ENCODE measurements at regions not wholly inside any gene's neighbourhood (a gene's known extent, or its start where the extent isn't known, plus 50 kb on each side); places are given as distances from the start of the nearest gene placed in this dataset.

DNA sequence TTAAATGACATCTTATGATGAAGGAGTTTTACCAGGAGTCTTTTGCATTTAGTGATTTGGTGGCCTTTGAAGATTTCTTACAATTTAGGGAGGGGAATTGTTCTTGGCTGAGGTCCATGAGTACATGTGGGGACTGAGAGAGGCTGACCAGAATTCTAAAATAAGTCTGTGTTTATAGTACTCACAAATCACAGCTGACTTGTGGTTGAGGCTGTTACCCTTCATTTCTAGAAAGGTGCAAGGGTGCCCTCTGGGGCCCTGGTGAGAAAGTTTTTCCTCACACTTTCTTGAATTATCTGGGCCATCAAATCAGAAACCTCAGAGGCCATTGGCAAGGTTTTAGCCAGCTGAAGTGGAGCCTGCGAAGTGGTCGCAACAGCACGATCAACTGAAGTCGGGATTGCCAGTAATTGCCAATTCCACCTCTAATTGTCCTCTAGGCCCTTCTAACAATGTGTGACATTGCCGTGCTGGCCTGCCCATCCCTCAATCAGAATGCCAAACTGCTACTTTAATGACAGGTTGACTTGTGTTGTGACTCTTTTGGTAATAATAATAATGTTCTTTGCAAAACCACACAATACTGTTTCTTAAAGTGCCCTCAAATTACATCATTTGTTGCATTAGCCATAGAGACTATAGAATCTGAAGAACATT lies 221.6 kb downstream of the OGFRL1 start:
- Histone ChIP-seq H3K4me3 (ENCODE audit: low read length) (no peak overlapping the region), H3K9ac (ENCODE audit: low read depth, low read length) (no peak overlapping the region), H3K27me3 (ENCODE audit: insufficient read depth, low read length) (no peaks in the 10 kb centered on the region), H3K36me3 (ENCODE audit: insufficient read depth, low read depth, low read length) (no peaks in the 10 kb centered on the region), H3K27ac (ENCODE audit: low read length) (no peak overlapping the region), H3K9me3 (ENCODE audit: insufficient read depth, low read depth, low read length) (no peaks in the 10 kb centered on the region), H3K4me1 (ENCODE audit: insufficient read depth, low read length) (no peaks in the 10 kb centered on the region)

GRCh38 chr6:71510856-71511255 lies 222.2 kb downstream of the OGFRL1 start:
- H3K9ac ChIP-seq (ENCODE audit: low read depth, low read length) = no peak overlapping the region
- no peaks in the 10 kb centered on the region for H3K27me3 ChIP-seq (ENCODE audit: insufficient read depth, low read length)
- no peaks in the 10 kb centered on the region for H3K36me3 ChIP-seq (ENCODE audit: insufficient read depth, low read depth, low read length)
- H3K4me3 ChIP-seq (ENCODE audit: low read length) = no peak overlapping the region
- H3K9me3 ChIP-seq (ENCODE audit: insufficient read depth, low read depth, low read length) = no peaks in the 10 kb centered on the region
- H3K4me1 ChIP-seq (ENCODE audit: insufficient read depth, low read length) = no peaks in the 10 kb centered on the region
- no peak overlapping the region for H3K27ac ChIP-seq (ENCODE audit: low read length)

GRCh38 chr6:71512256-71512655 lies 223.6 kb downstream of the OGFRL1 start:
- Histone ChIP-seq H3K36me3 (ENCODE audit: insufficient read depth, low read depth, low read length) (no peaks in the 10 kb centered on the region), H3K9ac (ENCODE audit: low read depth, low read length) (no peak overlapping the region), H3K27ac (ENCODE audit: low read length) (no peak overlapping the region), H3K9me3 (ENCODE audit: insufficient read depth, low read depth, low read length) (no peaks in the 10 kb centered on the region), H3K4me1 (ENCODE audit: insufficient read depth, low read length) (no peaks in the 10 kb centered on the region), H3K27me3 (ENCODE audit: insufficient read depth, low read length) (no peaks in the 10 kb centered on the region), H3K4me3 (ENCODE audit: low read length) (no peak overlapping the region)

GRCh38 chr6:71513036-71513435 lies 224.4 kb downstream of the OGFRL1 start:
- H3K4me1 ChIP-seq (ENCODE audit: insufficient read depth, low read length) = no peaks in the 10 kb centered on the region
- no peaks in the 10 kb centered on the region for H3K9me3 ChIP-seq (ENCODE audit: insufficient read depth, low read depth, low read length)
- no peak overlapping the region for H3K9ac ChIP-seq (ENCODE audit: low read depth, low read length)
- H3K36me3 ChIP-seq (ENCODE audit: insufficient read depth, low read depth, low read length) = no peaks in the 10 kb centered on the region
- H3K27ac ChIP-seq (ENCODE audit: low read length) = no peak overlapping the region
- no peaks in the 10 kb centered on the region for H3K27me3 ChIP-seq (ENCODE audit: insufficient read depth, low read length)
- no peak overlapping the region for H3K4me3 ChIP-seq (ENCODE audit: low read length)

DNA sequence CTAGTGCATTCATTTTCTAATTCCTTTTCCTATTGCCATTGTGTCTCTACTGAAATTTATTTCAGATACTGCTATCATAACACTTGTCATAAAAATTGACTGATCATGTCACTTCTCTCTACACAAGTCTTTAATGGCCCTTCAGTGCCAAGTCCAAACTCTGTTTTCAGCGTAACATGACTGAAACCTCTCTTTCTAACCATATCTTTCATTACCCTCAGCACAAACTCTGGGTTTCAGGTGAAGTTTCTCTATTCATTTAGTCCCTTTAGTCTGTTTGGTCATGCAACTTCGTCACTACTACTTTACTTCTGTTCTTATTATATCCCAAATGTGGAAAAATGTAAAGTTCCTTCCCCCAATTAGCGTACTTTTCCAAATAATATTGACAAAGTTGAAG lies 234.9 kb downstream of the OGFRL1 start:
- Histone ChIP-seq H3K36me3 (ENCODE audit: insufficient read depth, low read depth, low read length) (no peaks in the 10 kb centered on the region), H3K27me3 (ENCODE audit: insufficient read depth, low read length) (no peaks in the 10 kb centered on the region), H3K4me3 (ENCODE audit: low read length) (no peak overlapping the region), H3K27ac (ENCODE audit: low read length) (no peak overlapping the region), H3K9ac (ENCODE audit: low read depth, low read length) (no peak overlapping the region), H3K9me3 (ENCODE audit: insufficient read depth, low read depth, low read length) (no peaks in the 10 kb centered on the region), H3K4me1 (ENCODE audit: insufficient read depth, low read length) (no peaks in the 10 kb centered on the region)

DNA sequence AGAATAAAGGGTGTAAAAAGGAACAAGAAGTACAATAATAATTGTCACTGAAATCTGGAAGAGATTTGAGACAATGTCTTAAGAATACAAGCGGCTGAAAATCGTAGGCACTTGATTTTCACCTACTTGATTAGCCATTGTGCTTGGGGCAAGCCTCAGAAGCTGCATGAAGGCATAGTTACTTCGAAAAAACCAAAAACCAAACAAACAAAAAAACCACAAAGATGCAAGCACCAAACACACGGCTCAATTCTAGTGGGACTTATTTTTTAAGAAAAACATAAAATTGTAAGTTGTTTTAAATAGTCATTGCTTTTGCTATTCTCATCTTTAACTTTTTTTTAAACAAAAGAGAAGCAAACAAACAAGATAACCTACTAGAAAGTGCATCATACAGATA lies 235.6 kb downstream of the OGFRL1 start:
- Histone ChIP-seq H3K9ac (ENCODE audit: low read depth, low read length) (no peak overlapping the region), H3K4me3 (ENCODE audit: low read length) (no peak overlapping the region), H3K4me1 (ENCODE audit: insufficient read depth, low read length) (no peaks in the 10 kb centered on the region), H3K9me3 (ENCODE audit: insufficient read depth, low read depth, low read length) (no peaks in the 10 kb centered on the region), H3K27me3 (ENCODE audit: insufficient read depth, low read length) (no peaks in the 10 kb centered on the region), H3K36me3 (ENCODE audit: insufficient read depth, low read depth, low read length) (no peaks in the 10 kb centered on the region), H3K27ac (ENCODE audit: low read length) (no peak overlapping the region)

DNA sequence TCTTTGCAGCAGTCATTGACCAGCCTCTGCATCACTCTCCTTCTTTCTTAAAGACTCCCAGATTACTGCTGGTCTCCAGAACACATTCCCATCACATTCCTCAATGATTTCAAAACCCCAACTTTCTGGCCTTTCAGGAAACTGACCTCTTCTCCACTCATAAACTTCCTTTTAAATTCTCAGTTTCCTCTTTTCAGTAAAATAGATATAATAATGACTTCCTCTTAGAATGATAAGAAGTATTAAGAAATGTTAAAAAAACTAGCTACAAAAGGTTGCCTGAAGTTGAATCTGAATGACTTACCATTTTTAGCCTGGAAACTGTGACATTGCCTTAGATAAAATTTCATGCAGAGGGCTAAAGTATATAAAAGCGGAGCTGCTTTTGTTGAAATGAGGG lies 239.3 kb downstream of the OGFRL1 start:
- H3K9ac ChIP-seq (ENCODE audit: low read depth, low read length) = no peak overlapping the region
- no peak overlapping the region for H3K4me3 ChIP-seq (ENCODE audit: low read length)
- no peaks in the 10 kb centered on the region for H3K4me1 ChIP-seq (ENCODE audit: insufficient read depth, low read length)
- no peaks in the 10 kb centered on the region for H3K27me3 ChIP-seq (ENCODE audit: insufficient read depth, low read length)
- H3K9me3 ChIP-seq (ENCODE audit: insufficient read depth, low read depth, low read length) = no peaks in the 10 kb centered on the region
- H3K27ac ChIP-seq (ENCODE audit: low read length) = no peak overlapping the region
- H3K36me3 ChIP-seq (ENCODE audit: insufficient read depth, low read depth, low read length) = no peaks in the 10 kb centered on the region

- no peak overlapping the region for H3K27ac ChIP-seq (ENCODE audit: low read length)
- no peaks in the 10 kb centered on the region for H3K36me3 ChIP-seq (ENCODE audit: insufficient read depth, low read depth, low read length)
- no peak overlapping the region for H3K4me3 ChIP-seq (ENCODE audit: low read length)
- H3K9ac ChIP-seq (ENCODE audit: low read depth, low read length) = no peak overlapping the region
- H3K9me3 ChIP-seq (ENCODE audit: insufficient read depth, low read depth, low read length) = no peaks in the 10 kb centered on the region
- H3K27me3 ChIP-seq (ENCODE audit: insufficient read depth, low read length) = no peaks in the 10 kb centered on the region
- no peaks in the 10 kb centered on the region for H3K4me1 ChIP-seq (ENCODE audit: insufficient read depth, low read length)
Observed at GRCh38 chr6:71529026-71529425, 240.4 kb downstream of the OGFRL1 start.

DNA sequence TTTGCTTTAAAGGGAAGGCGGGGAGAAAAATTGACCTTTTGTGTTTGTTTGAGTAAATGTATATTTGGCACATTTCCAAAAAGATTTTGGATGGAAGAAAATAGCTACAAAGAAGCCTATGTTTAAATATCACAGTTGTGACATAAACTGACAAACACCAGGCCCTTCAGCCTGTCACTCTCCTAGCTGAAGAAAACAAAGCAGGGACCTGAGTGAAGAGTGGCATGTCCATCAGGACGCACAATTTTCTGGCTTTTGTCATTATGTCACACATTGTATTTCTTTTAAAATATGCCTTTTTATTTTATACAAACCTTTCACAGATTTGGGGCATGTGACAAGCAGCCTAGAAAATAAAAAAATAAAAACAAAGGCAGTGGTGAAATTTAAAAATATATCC lies 241.2 kb downstream of the OGFRL1 start:
- Histone ChIP-seq H3K9me3 (ENCODE audit: insufficient read depth, low read depth, low read length) (no peaks in the 10 kb centered on the region), H3K27ac (ENCODE audit: low read length) (no peak overlapping the region), H3K9ac (ENCODE audit: low read depth, low read length) (no peak overlapping the region), H3K4me3 (ENCODE audit: low read length) (no peak overlapping the region), H3K4me1 (ENCODE audit: insufficient read depth, low read length) (no peaks in the 10 kb centered on the region), H3K27me3 (ENCODE audit: insufficient read depth, low read length) (no peaks in the 10 kb centered on the region), H3K36me3 (ENCODE audit: insufficient read depth, low read depth, low read length) (no peaks in the 10 kb centered on the region)

DNA sequence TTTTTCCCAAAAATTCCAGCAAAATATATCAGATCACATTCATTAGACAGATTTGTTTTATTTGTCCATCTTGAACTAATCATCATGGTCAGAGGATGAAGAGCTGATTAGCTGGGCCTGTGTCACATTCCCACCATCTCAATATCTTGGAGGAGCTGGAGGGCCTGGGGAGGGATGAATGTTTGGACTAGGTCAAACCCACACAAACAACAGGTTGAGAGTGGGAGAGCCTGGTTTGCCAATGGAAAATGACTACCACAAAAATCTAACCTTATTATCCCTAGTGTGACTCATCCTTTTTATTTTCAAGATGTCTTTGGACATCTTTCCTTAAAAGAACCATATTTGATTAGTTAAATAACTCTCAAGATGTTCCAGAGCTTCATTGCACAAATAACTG lies 242.4 kb downstream of the OGFRL1 start:
- Histone ChIP-seq H3K9me3 (ENCODE audit: insufficient read depth, low read depth, low read length) (no peaks in the 10 kb centered on the region), H3K9ac (ENCODE audit: low read depth, low read length) (no peak overlapping the region), H3K4me3 (ENCODE audit: low read length) (no peak overlapping the region), H3K4me1 (ENCODE audit: insufficient read depth, low read length) (no peaks in the 10 kb centered on the region), H3K27ac (ENCODE audit: low read length) (no peak overlapping the region), H3K36me3 (ENCODE audit: insufficient read depth, low read depth, low read length) (no peaks in the 10 kb centered on the region), H3K27me3 (ENCODE audit: insufficient read depth, low read length) (no peaks in the 10 kb centered on the region)

- H3K27me3 ChIP-seq (ENCODE audit: insufficient read depth, low read length) = no peaks in the 10 kb centered on the region
- H3K4me1 ChIP-seq (ENCODE audit: insufficient read depth, low read length) = no peaks in the 10 kb centered on the region
- no peaks in the 10 kb centered on the region for H3K36me3 ChIP-seq (ENCODE audit: insufficient read depth, low read depth, low read length)
- H3K9me3 ChIP-seq (ENCODE audit: insufficient read depth, low read depth, low read length) = no peaks in the 10 kb centered on the region
- no peak overlapping the region for H3K27ac ChIP-seq (ENCODE audit: low read length)
- no peak overlapping the region for H3K4me3 ChIP-seq (ENCODE audit: low read length)
- H3K9ac ChIP-seq (ENCODE audit: low read depth, low read length) = no peak overlapping the region
Observed at GRCh38 chr6:71531841-71532240, 243.2 kb downstream of the OGFRL1 start.

GRCh38 chr6:71533939-71534379 lies 245.3 kb downstream of the OGFRL1 start:
- Histone ChIP-seq H3K27me3 (ENCODE audit: insufficient read depth, low read length) (no peaks in the 10 kb centered on the region), H3K9me3 (ENCODE audit: insufficient read depth, low read depth, low read length) (no peaks in the 10 kb centered on the region), H3K4me1 (ENCODE audit: insufficient read depth, low read length) (no peaks in the 10 kb centered on the region), H3K4me3 (ENCODE audit: low read length) (no peak overlapping the region), H3K9ac (ENCODE audit: low read depth, low read length) (no peak overlapping the region), H3K27ac (ENCODE audit: low read length) (no peak overlapping the region), H3K36me3 (ENCODE audit: insufficient read depth, low read depth, low read length) (no peaks in the 10 kb centered on the region)
